PC-3 (cell line): ENCODE measurements at regions not wholly inside any gene's neighbourhood (a gene's known extent, or its start where the extent isn't known, plus 50 kb on each side); places are given as distances from the start of the nearest gene placed in this dataset.

Experiments used
- CTCF ChIP-seq: fragments of 300-600 bp; sonication (generic); conservative IDR thresholded peaks from 2 replicates; pipeline ENCODE4 v1.5.1; 2017; ENCODE audit warnings: antibody characterized with exemption, low read depth, mild to moderate bottlenecking, low read length
- EZH2phosphoT487 ChIP-seq: fragments of 300-600 bp; sonication (generic); IDR thresholded peaks from 2 replicates; pipeline ENCODE4 v1.6.1; 2018; ENCODE audit warnings: mild to moderate bottlenecking, antibody characterized with exemption, low read length, borderline replicate concordance

DNA sequence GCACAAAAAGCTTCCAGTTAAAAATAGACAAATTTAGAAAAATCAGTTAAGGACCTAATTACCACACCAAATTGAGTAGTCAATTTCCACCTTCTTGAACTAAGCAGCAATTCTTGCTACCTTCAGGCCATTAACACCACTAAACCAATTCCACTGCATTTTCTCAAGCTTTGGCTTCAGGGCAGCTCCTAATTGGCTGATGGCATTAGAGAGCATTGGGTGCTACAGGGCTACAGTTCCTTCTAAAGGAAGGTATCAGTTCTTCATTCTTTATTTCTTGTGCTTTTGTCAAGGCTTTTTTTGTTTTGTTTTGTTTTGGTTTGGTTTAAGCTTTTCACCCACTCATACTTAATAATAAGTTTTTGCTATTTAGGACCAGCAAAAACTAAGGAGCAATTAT, 90.2 kb upstream of the FAM241A start:
- TF ChIP-seq CTCF: no peak
- no peak for TF ChIP-seq EZH2phosphoT487
